ENCODE measurements at regions not wholly inside any gene's neighbourhood (a gene's known extent, or its start where the extent isn't known, plus 50 kb on each side); places are given as distances from the start of the nearest gene placed in this dataset.

GRCh38 chr3:64939309-64939708 lies 251.5 kb upstream of the ADAMTS9 start:
- DNase-seq (ENCODE audit: low spot score), result no peak
- in situ Hi-C loops (cut with HindIII; ENCODE audit: low sequenced_read_pairs), result no loop called here

- in situ Hi-C loops (cut with HindIII; ENCODE audit: low sequenced_read_pairs), result no loop called here
- DNase-seq (ENCODE audit: low spot score), result no peak
Observed at GRCh38 chr3:64936556-64936955, 248.8 kb upstream of the ADAMTS9 start.

- in situ Hi-C loops (cut with HindIII; ENCODE audit: low sequenced_read_pairs), result no loop called here
- no peak for DNase-seq (ENCODE audit: low spot score)
Observed at GRCh38 chr3:64935971-64936370, 248.2 kb upstream of the ADAMTS9 start.

- DNase-seq (ENCODE audit: low spot score), result no peak
- in situ Hi-C loops (cut with HindIII; ENCODE audit: low sequenced_read_pairs), result no loop called here
Observed at GRCh38 chr3:64932666-64933342, 245.0 kb upstream of the ADAMTS9 start.

- no peak for DNase-seq (ENCODE audit: low spot score)
- in situ Hi-C loops (cut with HindIII; ENCODE audit: low sequenced_read_pairs), result no loop called here
Observed at GRCh38 chr3:64932016-64932518, 244.3 kb upstream of the ADAMTS9 start.

- DNase-seq (ENCODE audit: low spot score), result no peak
- in situ Hi-C loops (cut with HindIII; ENCODE audit: low sequenced_read_pairs), result no loop called here
Observed at GRCh38 chr3:64930891-64931290, 243.1 kb upstream of the ADAMTS9 start.

- in situ Hi-C loops (cut with HindIII; ENCODE audit: low sequenced_read_pairs), result no loop called here
- DNase-seq (ENCODE audit: low spot score), result no peak
Observed at GRCh38 chr3:64928683-64929082, 240.9 kb upstream of the ADAMTS9 start.

- no peak for DNase-seq (ENCODE audit: low spot score)
- in situ Hi-C loops (cut with HindIII; ENCODE audit: low sequenced_read_pairs), result no loop called here
Observed at GRCh38 chr3:64927689-64928088, 239.9 kb upstream of the ADAMTS9 start.

GRCh38 chr3:64925575-64925974 lies 237.8 kb upstream of the ADAMTS9 start:
- no peak for DNase-seq (ENCODE audit: low spot score)
- in situ Hi-C loops (cut with HindIII; ENCODE audit: low sequenced_read_pairs), result no loop called here

GRCh38 chr3:64924961-64925360 lies 237.2 kb upstream of the ADAMTS9 start:
- in situ Hi-C loops (cut with HindIII; ENCODE audit: low sequenced_read_pairs), result no loop called here
- no peak for DNase-seq (ENCODE audit: low spot score)

GRCh38 chr3:64922213-64922612 lies 234.4 kb upstream of the ADAMTS9 start:
- DNase-seq (ENCODE audit: low spot score), result no peak
- in situ Hi-C loops (cut with HindIII; ENCODE audit: low sequenced_read_pairs), result no loop called here

GRCh38 chr3:64921281-64922065 lies 233.7 kb upstream of the ADAMTS9 start:
- in situ Hi-C loops (cut with HindIII; ENCODE audit: low sequenced_read_pairs), result no loop called here
- DNase-seq (ENCODE audit: low spot score), result no peak

- DNase-seq (ENCODE audit: low spot score), result no peak
- in situ Hi-C loops (cut with HindIII; ENCODE audit: low sequenced_read_pairs), result no loop called here
Observed at GRCh38 chr3:64919934-64920333, 232.1 kb upstream of the ADAMTS9 start.

GRCh38 chr3:64918989-64919388 lies 231.2 kb upstream of the ADAMTS9 start:
- in situ Hi-C loops (cut with HindIII; ENCODE audit: low sequenced_read_pairs), result no loop called here
- no peak for DNase-seq (ENCODE audit: low spot score)

GRCh38 chr3:64917914-64918453 lies 230.2 kb upstream of the ADAMTS9 start:
- in situ Hi-C loops (cut with HindIII; ENCODE audit: low sequenced_read_pairs), result no loop called here
- DNase-seq (ENCODE audit: low spot score), result no peak

- in situ Hi-C loops (cut with HindIII; ENCODE audit: low sequenced_read_pairs), result no loop called here
- DNase-seq (ENCODE audit: low spot score), result no peak
Observed at GRCh38 chr3:64916937-64917336, 229.1 kb upstream of the ADAMTS9 start.

- in situ Hi-C loops (cut with HindIII; ENCODE audit: low sequenced_read_pairs), result no loop called here
Observed at GRCh38 chr3:64916192-64916798, 228.5 kb upstream of the ADAMTS9 start.

GRCh38 chr3:64915778-64916177 lies 228.0 kb upstream of the ADAMTS9 start:
- DNase-seq (ENCODE audit: low spot score), result no peak
- in situ Hi-C loops (cut with HindIII; ENCODE audit: low sequenced_read_pairs), result no loop called here

More at GRCh38 chr3:64916192-64916798, 228.5 kb upstream of the ADAMTS9 start:
- no peak for DNase-seq (ENCODE audit: low spot score)

GRCh38 chr3:64913515-64913914 lies 225.7 kb upstream of the ADAMTS9 start:
- in situ Hi-C loops (cut with HindIII; ENCODE audit: low sequenced_read_pairs), result no loop called here
- no peak for DNase-seq (ENCODE audit: low spot score)

GRCh38 chr3:64911138-64911537 lies 223.3 kb upstream of the ADAMTS9 start:
- no peak for DNase-seq (ENCODE audit: low spot score)
- in situ Hi-C loops (cut with HindIII; ENCODE audit: low sequenced_read_pairs), result no loop called here

Data from G401 (cell line).